GM12874 (cell line): ENCODE measurements at regions not wholly inside any gene's neighbourhood (a gene's known extent, or its start where the extent isn't known, plus 50 kb on each side); places are given as distances from the start of the nearest gene placed in this dataset.

ENCODE experiments used
- TF ChIP-seq, protein P1 (sequence below): IDR thresholded peaks from 2 replicates; pipeline ENCODE4 v1.5.1; 2011; ENCODE audit warnings: low read depth, mild to moderate bottlenecking, control low read depth, low read length, moderate library complexity; ENCODE audit not compliant: insufficient read depth

DNA sequence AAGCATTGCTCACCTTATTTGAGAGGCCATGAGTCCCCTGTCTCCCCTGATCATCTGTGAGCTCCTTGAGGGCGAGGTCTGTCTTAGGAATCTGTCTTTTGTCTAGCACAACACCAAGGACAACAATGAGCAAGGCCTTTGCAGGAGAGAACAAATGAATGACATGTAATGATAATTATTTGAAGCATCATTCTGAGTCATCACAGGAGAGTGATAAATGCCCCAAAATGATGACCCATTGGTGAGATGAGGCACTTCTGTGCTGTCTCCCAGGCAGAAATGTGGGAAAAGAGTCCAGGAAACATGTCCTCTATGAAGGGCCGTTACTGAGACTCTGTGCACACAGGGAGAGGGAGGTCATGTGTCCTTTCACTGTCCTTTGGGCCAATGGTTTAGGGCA is 105.2 kb upstream of the LRFN2 start:
- TF ChIP-seq, protein P1, sequence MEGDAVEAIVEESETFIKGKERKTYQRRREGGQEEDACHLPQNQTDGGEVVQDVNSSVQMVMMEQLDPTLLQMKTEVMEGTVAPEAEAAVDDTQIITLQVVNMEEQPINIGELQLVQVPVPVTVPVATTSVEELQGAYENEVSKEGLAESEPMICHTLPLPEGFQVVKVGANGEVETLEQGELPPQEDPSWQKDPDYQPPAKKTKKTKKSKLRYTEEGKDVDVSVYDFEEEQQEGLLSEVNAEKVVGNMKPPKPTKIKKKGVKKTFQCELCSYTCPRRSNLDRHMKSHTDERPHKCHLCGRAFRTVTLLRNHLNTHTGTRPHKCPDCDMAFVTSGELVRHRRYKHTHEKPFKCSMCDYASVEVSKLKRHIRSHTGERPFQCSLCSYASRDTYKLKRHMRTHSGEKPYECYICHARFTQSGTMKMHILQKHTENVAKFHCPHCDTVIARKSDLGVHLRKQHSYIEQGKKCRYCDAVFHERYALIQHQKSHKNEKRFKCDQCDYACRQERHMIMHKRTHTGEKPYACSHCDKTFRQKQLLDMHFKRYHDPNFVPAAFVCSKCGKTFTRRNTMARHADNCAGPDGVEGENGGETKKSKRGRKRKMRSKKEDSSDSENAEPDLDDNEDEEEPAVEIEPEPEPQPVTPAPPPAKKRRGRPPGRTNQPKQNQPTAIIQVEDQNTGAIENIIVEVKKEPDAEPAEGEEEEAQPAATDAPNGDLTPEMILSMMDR, result no peak

- TF ChIP-seq, protein P1, result no peak
These were observed 102.0 kb upstream of the LRFN2 start for GRCh38 chr6:40689185-40689584.

DNA sequence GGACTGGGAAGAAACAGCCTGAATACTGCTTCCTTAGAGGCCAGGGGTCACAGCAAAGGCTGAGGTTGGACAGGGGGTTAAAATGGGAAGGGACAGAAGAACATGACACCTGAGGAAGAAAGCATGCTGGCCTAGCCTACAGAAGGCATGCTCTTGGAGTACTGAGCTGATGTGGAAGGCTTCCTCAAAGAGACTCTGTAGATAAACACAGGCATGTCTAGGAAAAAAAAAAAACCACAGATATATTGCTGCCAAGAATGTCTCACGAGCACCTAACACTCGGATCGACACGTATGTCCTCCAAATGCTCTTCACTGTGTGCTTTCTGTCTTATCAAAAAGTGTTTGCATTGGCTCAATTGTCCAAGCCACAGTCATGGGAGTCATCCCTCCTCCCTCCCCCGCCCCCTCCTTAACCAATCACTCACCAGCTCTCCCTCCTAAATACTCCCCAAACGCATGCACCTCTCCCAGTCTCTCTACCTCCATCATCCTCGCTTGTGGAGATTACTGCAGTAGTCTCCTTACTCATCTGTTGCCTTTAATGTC is 101.1 kb upstream of the LRFN2 start:
- TF ChIP-seq, protein P1, result no peak

DNA sequence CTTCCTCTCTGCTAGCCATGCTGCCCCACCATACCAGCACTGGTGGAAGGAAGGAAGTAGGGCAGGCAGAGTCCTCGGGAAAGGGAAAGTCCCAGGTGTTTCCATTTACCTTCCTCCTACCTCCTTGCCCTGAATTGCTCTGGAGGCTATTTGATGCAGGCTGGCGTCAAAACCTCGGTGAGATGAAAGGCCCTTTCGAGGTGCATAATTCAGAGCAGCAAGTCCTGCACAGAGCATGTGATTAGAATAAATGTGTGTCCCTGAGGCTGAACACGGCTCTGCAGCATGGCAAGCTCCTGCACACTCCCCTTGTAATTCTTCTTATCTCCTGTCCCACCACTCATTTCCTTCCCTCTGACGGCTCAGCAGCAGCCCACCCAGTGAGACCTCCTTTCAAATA is 98.7 kb upstream of the LRFN2 start:
- TF ChIP-seq, protein P1, result no peak

- TF ChIP-seq, protein P1, result no peak
These were observed 94.5 kb upstream of the LRFN2 start for GRCh38 chr6:40681622-40682021.

DNA sequence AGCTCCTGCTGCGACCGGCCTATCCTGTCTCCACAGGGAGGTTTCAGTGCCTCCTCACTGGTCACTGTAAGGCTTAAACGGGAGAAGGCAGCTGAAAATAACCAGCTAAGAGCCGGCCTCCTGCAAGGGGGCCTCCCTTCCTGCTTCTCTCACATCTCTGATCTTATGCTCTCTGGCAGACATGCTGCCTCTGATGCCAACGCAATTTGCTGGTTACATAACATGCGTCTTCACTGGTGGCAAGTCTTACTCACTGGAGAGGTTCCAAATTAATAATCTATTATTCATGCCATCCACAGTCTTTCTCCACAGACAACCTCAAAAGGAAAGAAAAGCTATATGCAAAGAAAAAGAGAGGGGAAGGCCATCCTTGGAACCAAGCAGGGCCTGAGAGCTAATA is 91.8 kb upstream of the LRFN2 start:
- TF ChIP-seq, protein P1, result no peak

- TF ChIP-seq, protein P1, result no peak
These were observed 87.0 kb upstream of the LRFN2 start for GRCh38 chr6:40674170-40674569.

DNA sequence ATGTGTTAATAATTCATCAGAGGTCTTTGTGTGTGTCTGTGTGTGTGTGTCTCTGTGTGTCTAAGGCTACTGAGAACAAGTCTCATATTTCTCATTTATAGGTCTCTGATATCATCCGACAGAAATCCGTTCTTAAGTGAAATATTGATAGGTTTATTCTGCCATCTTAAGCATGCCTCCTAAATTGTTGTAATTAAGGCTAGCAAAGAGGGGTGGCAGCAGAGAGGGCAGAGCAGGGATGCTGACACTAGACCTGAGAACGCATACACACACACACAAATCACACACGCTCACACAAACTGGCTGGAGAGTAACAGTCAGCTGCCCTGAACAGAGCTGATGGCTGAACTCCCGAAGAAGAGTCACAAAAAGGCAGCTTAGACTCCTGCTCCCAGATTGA is 84.9 kb upstream of the LRFN2 start:
- TF ChIP-seq, protein P1, result no peak
